ENCODE measurements at regions not wholly inside any gene's neighbourhood (a gene's known extent, or its start where the extent isn't known, plus 50 kb on each side); places are given as distances from the start of the nearest gene placed in this dataset.

GRCh38 chr1:82346141-82346540 is 545.4 kb downstream of the ADGRL2 start:
- in situ Hi-C loops (cut with HindIII; ENCODE audit: low pct_unique_long_range_greater_than_20kb, low sequenced_read_pairs) = no loop called here
- peak; percentile 2 for DNase-seq (ENCODE audit: low read depth)

GRCh38 chr1:82343381-82343780 is 542.6 kb downstream of the ADGRL2 start:
- no peak for DNase-seq (ENCODE audit: low read depth)
- in situ Hi-C loops (cut with HindIII; ENCODE audit: low pct_unique_long_range_greater_than_20kb, low sequenced_read_pairs) = no loop called here

GRCh38 chr1:82337635-82338034 is 536.9 kb downstream of the ADGRL2 start:
- in situ Hi-C loops (cut with HindIII; ENCODE audit: low pct_unique_long_range_greater_than_20kb, low sequenced_read_pairs) = no loop called here
- DNase-seq (ENCODE audit: low read depth) = no peak

DNA sequence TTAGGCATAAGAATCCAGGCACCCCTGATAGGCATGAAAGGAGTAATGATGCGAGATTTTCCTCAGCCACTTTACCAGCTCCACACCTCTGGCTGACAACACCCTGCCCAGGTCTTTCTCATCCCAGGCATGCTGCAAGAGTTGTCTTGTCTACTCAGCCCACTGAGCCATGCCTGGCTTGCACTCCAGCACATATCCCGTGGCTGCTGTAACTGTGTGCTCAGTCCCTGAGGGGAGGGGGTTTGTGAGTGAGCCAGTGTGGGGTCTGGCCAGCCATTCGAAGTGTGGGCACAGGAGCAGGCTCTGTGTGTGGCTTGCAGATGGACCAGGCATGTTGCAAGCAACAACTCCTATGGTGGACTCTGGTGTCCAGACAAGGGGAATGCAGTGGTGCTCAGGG is 529.6 kb downstream of the ADGRL2 start:
- in situ Hi-C loops (cut with HindIII; ENCODE audit: low pct_unique_long_range_greater_than_20kb, low sequenced_read_pairs) = no loop called here
- no peak for DNase-seq (ENCODE audit: low read depth)

DNA sequence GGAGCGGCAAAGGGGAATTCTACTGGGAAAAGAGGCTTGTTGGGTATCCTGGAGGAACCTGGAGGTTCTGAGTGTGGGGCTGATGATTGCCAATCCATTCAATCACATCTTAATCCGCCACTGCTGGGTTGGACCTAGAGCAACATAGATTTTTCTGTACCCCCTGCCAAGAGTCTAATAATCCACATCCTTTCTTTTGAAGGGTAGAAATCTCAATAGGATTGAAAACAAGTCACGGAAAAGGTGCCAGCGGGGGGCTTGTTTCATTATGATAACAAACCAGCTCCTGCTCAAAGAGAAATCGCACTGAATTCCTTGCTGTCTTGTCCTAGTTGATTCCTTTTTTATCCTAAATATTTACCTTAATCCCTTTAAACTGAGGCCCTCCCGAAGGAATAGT is 528.5 kb downstream of the ADGRL2 start:
- no peak for DNase-seq (ENCODE audit: low read depth)
- in situ Hi-C loops (cut with HindIII; ENCODE audit: low pct_unique_long_range_greater_than_20kb, low sequenced_read_pairs) = no loop called here

- DNase-seq (ENCODE audit: low read depth) = no peak
- in situ Hi-C loops (cut with HindIII; ENCODE audit: low pct_unique_long_range_greater_than_20kb, low sequenced_read_pairs) = no loop called here
These were observed 522.6 kb downstream of the ADGRL2 start for GRCh38 chr1:82323144-82323841.

DNA sequence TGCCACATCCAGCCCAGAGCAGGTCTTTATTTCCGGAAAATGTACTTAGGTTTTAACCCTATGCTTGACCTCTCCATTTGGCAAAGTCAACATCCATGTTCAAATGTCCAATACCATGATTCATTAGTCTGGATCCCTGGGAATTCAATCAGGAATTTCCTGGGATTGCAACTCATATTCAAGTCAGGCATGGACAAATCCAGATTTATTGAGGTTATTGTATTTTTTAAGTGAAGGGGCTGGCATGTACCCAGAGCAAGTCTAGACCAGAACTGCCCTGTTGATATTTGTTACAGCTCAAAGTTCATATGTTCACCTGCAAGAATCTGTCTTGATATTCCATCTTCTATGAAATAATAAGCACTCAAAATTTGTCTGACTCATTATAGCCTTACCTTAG is 521.1 kb downstream of the ADGRL2 start:
- no peak for DNase-seq (ENCODE audit: low read depth)
- in situ Hi-C loops (cut with HindIII; ENCODE audit: low pct_unique_long_range_greater_than_20kb, low sequenced_read_pairs) = no loop called here

DNA sequence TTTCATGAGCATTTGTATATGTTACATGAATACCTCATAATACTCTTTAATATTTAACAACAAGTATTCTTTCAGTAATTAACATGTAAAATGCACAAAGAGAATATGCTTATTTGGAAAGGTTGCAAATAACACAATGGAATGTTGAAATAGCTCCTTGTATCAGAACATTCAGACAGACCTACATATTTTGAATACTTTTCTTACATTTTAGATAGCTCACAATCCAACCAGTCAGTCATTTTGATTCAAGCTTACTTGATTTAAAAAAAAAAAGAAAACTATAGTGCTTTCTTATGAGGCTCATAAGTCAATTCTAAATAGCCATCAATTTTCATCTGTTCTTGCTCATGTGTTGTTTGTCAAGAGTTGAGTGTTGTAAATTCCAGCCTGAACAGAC is 518.8 kb downstream of the ADGRL2 start:
- no peak for DNase-seq (ENCODE audit: low read depth)
- in situ Hi-C loops (cut with HindIII; ENCODE audit: low pct_unique_long_range_greater_than_20kb, low sequenced_read_pairs) = no loop called here

DNA sequence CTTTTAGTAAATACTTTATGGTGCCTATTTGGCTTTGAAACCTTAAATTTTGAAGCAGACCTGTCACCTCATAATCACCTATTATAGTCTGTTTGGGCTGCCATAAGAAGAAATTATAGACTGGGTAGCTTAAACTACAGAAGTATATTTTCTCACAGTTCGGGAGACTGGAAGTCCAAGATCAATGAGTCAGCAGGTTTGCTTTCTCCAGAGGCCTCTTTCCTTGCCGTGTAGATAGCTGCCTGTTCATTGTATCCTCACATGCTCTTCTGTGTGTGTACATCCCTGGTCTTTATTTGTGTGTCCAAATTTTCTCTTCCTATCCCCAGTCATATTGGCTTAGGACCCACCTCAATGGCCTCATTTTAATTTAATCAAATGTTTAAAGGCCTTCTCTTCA is 518.2 kb downstream of the ADGRL2 start:
- DNase-seq (ENCODE audit: low read depth) = no peak
- in situ Hi-C loops (cut with HindIII; ENCODE audit: low pct_unique_long_range_greater_than_20kb, low sequenced_read_pairs) = no loop called here

GRCh38 chr1:82318265-82318664 is 517.5 kb downstream of the ADGRL2 start:
- DNase-seq (ENCODE audit: low read depth) = no peak

GRCh38 chr1:82317671-82318070 is 516.9 kb downstream of the ADGRL2 start:
- in situ Hi-C loops (cut with HindIII; ENCODE audit: low pct_unique_long_range_greater_than_20kb, low sequenced_read_pairs) = no loop called here

More at GRCh38 chr1:82318265-82318664, 517.5 kb downstream of the ADGRL2 start:
- in situ Hi-C loops (cut with HindIII; ENCODE audit: low pct_unique_long_range_greater_than_20kb, low sequenced_read_pairs) = no loop called here

GRCh38 chr1:82299656-82300055 is 498.9 kb downstream of the ADGRL2 start:
- in situ Hi-C loops (cut with HindIII; ENCODE audit: low pct_unique_long_range_greater_than_20kb, low sequenced_read_pairs) = no loop called here
- no peak for DNase-seq (ENCODE audit: low read depth)

More at GRCh38 chr1:82317671-82318070, 516.9 kb downstream of the ADGRL2 start:
- DNase-seq (ENCODE audit: low read depth) = no peak

DNA sequence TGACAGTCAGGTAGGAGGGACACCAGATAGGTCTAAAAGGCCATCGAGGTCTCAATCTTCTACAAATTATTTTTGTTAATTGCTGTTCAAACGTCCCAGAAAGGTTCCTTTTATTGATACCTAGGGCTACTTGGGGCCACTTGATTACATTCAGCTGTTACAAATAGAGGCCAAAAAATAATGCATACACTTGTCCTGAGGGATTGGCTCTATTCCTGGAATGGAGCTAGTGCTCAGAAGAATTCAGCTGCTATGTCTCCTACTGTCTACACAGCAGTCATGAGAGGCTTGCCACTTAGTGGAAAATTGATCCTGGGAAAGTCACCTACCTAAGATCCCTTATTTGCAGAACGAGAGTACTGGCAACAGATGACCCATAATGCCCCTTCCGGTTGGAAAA is 498.3 kb downstream of the ADGRL2 start:
- in situ Hi-C loops (cut with HindIII; ENCODE audit: low pct_unique_long_range_greater_than_20kb, low sequenced_read_pairs) = no loop called here
- DNase-seq (ENCODE audit: low read depth) = no peak

- DNase-seq (ENCODE audit: low read depth) = no peak
- in situ Hi-C loops (cut with HindIII; ENCODE audit: low pct_unique_long_range_greater_than_20kb, low sequenced_read_pairs) = no loop called here
These were observed 496.6 kb downstream of the ADGRL2 start for GRCh38 chr1:82297139-82297896.

GRCh38 chr1:82287556-82287955 is 486.8 kb downstream of the ADGRL2 start:
- DNase-seq (ENCODE audit: low read depth) = no peak
- in situ Hi-C loops (cut with HindIII; ENCODE audit: low pct_unique_long_range_greater_than_20kb, low sequenced_read_pairs) = no loop called here

- no peak for DNase-seq (ENCODE audit: low read depth)
- in situ Hi-C loops (cut with HindIII; ENCODE audit: low pct_unique_long_range_greater_than_20kb, low sequenced_read_pairs) = no loop called here
These were observed 483.5 kb downstream of the ADGRL2 start for GRCh38 chr1:82284213-82284612.

GRCh38 chr1:82279241-82279640 is 478.5 kb downstream of the ADGRL2 start:
- no peak for DNase-seq (ENCODE audit: low read depth)
- in situ Hi-C loops (cut with HindIII; ENCODE audit: low pct_unique_long_range_greater_than_20kb, low sequenced_read_pairs) = no loop called here

DNA sequence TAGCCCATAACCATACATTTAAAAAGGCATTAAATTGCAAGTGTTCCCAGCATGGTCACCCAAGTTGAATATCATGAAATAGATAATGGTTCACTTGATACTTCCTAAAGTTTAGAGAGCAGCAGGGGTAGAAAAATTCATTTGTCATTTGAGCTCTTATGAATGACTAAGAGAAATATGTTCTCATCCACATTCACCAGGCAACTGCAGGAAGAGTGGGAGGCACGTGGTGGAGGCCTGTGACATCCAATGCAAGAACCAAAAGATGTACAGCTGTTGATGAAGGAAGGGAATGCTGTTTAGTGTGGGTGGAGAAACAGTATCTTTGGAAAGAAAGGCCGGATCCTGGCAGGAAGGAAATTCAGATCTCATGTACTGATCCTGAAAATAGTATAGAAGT is 473.1 kb downstream of the ADGRL2 start:
- in situ Hi-C loops (cut with HindIII; ENCODE audit: low pct_unique_long_range_greater_than_20kb, low sequenced_read_pairs) = no loop called here
- DNase-seq (ENCODE audit: low read depth) = no peak

DNA sequence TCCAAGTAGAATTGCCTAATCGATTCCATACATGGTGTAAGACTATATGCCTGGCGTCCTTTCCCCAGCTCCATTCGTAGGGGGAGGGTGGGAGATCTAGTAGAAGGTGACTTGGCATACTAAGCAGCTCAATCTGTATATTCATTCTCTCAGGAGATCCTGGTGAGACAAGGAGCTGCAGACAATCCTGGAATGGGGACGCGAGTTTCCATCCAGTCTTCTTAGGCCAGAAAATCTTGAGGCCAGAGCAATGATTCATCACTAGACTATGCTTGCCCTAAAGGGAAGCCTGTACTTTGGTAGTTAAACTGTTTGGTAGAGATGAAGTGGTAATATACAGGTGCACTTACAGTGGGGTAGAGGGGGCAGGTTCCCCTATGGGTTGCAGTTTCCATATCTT is 468.7 kb downstream of the ADGRL2 start:
- in situ Hi-C loops (cut with HindIII; ENCODE audit: low pct_unique_long_range_greater_than_20kb, low sequenced_read_pairs) = no loop called here
- DNase-seq (ENCODE audit: low read depth) = no peak

DNA sequence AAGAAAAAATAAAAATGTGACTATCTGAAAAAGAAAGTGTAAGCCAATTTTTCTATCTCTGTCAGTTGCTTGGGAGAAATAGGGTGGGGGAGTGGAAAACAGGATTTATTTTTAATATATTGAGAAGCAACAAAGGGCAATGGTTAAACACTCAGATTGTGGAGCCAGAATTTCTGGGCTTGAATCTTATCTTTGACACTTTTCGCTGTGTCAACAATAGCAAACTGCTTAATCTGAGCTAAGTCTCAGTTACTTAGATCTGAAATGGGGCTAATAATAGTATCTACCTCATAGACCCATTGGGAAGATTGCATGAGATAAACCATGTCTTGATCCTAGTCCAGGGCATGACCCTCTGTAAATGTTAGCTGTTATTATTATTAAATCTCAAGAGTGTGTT is 468.1 kb downstream of the ADGRL2 start:
- no peak for DNase-seq (ENCODE audit: low read depth)
- in situ Hi-C loops (cut with HindIII; ENCODE audit: low pct_unique_long_range_greater_than_20kb, low sequenced_read_pairs) = no loop called here

Measured in Caki2 (cell line).